ENCODE measurements at regions not wholly inside any gene's neighbourhood (a gene's known extent, or its start where the extent isn't known, plus 50 kb on each side); places are given as distances from the start of the nearest gene placed in this dataset.

GRCh38 chr2:63663013-63663864 lies 74.5 kb downstream of the MDH1 start:
- TF ChIP-seq TEAD4 (IDR thresholded peaks at IDR 0.05) (no peak), CREB1 (IDR thresholded peaks at IDR 0.05; ENCODE audit: low read depth) (no peak), EP300 (IDR thresholded peaks at IDR 0.05; ENCODE audit: borderline replicate concordance) (no peak), REST (IDR thresholded peaks at IDR 0.05; ENCODE audit: low read depth) (no peak), CEBPB (IDR thresholded peaks at IDR 0.05) (no peak), TCF12 (IDR thresholded peaks at IDR 0.05; ENCODE audit: low read depth) (no peak), RAD21 (IDR thresholded peaks at IDR 0.05; ENCODE audit: low read depth) (no peak), EGR1 (IDR thresholded peaks at IDR 0.05) (no peak), USF1 (IDR thresholded peaks at IDR 0.05) (no peak), NFIC (IDR thresholded peaks at IDR 0.05) (no peak), ZBTB7A (IDR thresholded peaks at IDR 0.05; ENCODE audit: low read depth) (no peak), MAX (IDR thresholded peaks at IDR 0.05) (no peak), FOXM1 (IDR thresholded peaks at IDR 0.05; ENCODE audit: borderline replicate concordance, low read depth) (no peak), YY1 (IDR thresholded peaks at IDR 0.05; ENCODE audit: low read depth) (no peak), TAF1 (IDR thresholded peaks at IDR 0.05; ENCODE audit: low read depth) (no peak)

- TF ChIP-seq YY1 (IDR thresholded peaks at IDR 0.05; ENCODE audit: low read depth) (no peak), FOXM1 (IDR thresholded peaks at IDR 0.05; ENCODE audit: borderline replicate concordance, low read depth) (no peak), TEAD4 (IDR thresholded peaks at IDR 0.05) (no peak), USF1 (IDR thresholded peaks at IDR 0.05) (no peak), TAF1 (IDR thresholded peaks at IDR 0.05; ENCODE audit: low read depth) (no peak), CREB1 (IDR thresholded peaks at IDR 0.05; ENCODE audit: low read depth) (no peak), EP300 (IDR thresholded peaks at IDR 0.05; ENCODE audit: borderline replicate concordance) (no peak), MAX (IDR thresholded peaks at IDR 0.05) (no peak), REST (IDR thresholded peaks at IDR 0.05; ENCODE audit: low read depth) (no peak), RAD21 (IDR thresholded peaks at IDR 0.05; ENCODE audit: low read depth) (no peak), ZBTB7A (IDR thresholded peaks at IDR 0.05; ENCODE audit: low read depth) (no peak), EGR1 (IDR thresholded peaks at IDR 0.05) (no peak), CEBPB (IDR thresholded peaks at IDR 0.05) (no peak), NFIC (IDR thresholded peaks at IDR 0.05) (no peak), TCF12 (IDR thresholded peaks at IDR 0.05; ENCODE audit: low read depth) (no peak)
Measured at GRCh38 chr2:63665091-63665490, 76.3 kb downstream of the MDH1 start.

- TF ChIP-seq TAF1 (IDR thresholded peaks at IDR 0.05; ENCODE audit: low read depth) (no peak), USF1 (IDR thresholded peaks at IDR 0.05) (no peak), REST (IDR thresholded peaks at IDR 0.05; ENCODE audit: low read depth) (no peak), CEBPB (IDR thresholded peaks at IDR 0.05) (no peak), YY1 (IDR thresholded peaks at IDR 0.05; ENCODE audit: low read depth) (no peak), CREB1 (IDR thresholded peaks at IDR 0.05; ENCODE audit: low read depth) (no peak), EP300 (IDR thresholded peaks at IDR 0.05; ENCODE audit: borderline replicate concordance) (no peak), TCF12 (IDR thresholded peaks at IDR 0.05; ENCODE audit: low read depth) (no peak), NFIC (IDR thresholded peaks at IDR 0.05) (no peak), RAD21 (IDR thresholded peaks at IDR 0.05; ENCODE audit: low read depth) (no peak), MAX (IDR thresholded peaks at IDR 0.05) (no peak), EGR1 (IDR thresholded peaks at IDR 0.05) (no peak), TEAD4 (IDR thresholded peaks at IDR 0.05) (no peak), ZBTB7A (IDR thresholded peaks at IDR 0.05; ENCODE audit: low read depth) (no peak), FOXM1 (IDR thresholded peaks at IDR 0.05; ENCODE audit: borderline replicate concordance, low read depth) (no peak)
Measured at GRCh38 chr2:63665846-63666475, 77.2 kb downstream of the MDH1 start.

All from Ishikawa (cell line).